PC-9 (cell line): ENCODE measurements at regions not wholly inside any gene's neighbourhood (a gene's known extent, or its start where the extent isn't known, plus 50 kb on each side); places are given as distances from the start of the nearest gene placed in this dataset.

Experiments used
- BruUV-seq: library from RNA; stranded (reverse); fragments of 400-500 nt; replicated peaks from 2 replicates; lab custom pipeline; 2021; lab: Mats Ljungman, UMichigan
- CTCF ChIA-PET: fragments of 300-600 bp; sonication (Branson Sonifier 250); formaldehyde crosslinking; loops from one replicate; lab custom pipeline; 2022; ENCODE audit warnings: antibody characterized with exemption; lab: Charles Lee
- POLR2A ChIA-PET: fragments of 300-600 bp; sonication (Branson Sonifier 250); formaldehyde crosslinking; loops from one replicate; lab custom pipeline; 2022; ENCODE audit warnings: antibody characterized with exemption; ENCODE audit not compliant: unreplicated experiment; lab: Charles Lee
- DNase-seq, 2 experiments: peaks; one replicate each; pipeline versions ENCODE4 v3.0.0 to v3.0.0-alpha.2; 2015 to 2022; ENCODE audit warnings: mixed read lengths in 1 of 2
- H2AFZ ChIP-seq: fragments of 200-600 bp; sonication (generic); 2 replicates; pipeline ENCODE4 v1.8.1; 2017; ENCODE audit warnings: antibody characterized with exemption
- H3F3A ChIP-seq: fragments of 200-600 bp; sonication (generic); 2 replicates; pipeline ENCODE4 v1.8.1; 2017; ENCODE audit warnings: antibody characterized with exemption, mild to moderate bottlenecking, low read depth; ENCODE audit not compliant: insufficient read depth
- H3K27ac ChIP-seq: fragments of 200-600 bp; sonication (generic); 2 replicates; pipeline ENCODE4 v1.6.1; 2016; ENCODE audit warnings: mixed run types
- H3K27me3 ChIP-seq: fragments of 200-600 bp; sonication (generic); 2 replicates; pipeline ENCODE4 v1.6.1; 2016; ENCODE audit warnings: low read depth, mixed run types; ENCODE audit not compliant: insufficient read depth
- H3K36me3 ChIP-seq: fragments of 200-600 bp; sonication (generic); 2 replicates; pipeline ENCODE4 v1.6.1; 2016; ENCODE audit warnings: low read depth, mixed run types
- H3K4me1 ChIP-seq: fragments of 200-600 bp; sonication (generic); replicated peaks from 2 replicates; pipeline ENCODE4 v1.6.1; 2016; ENCODE audit warnings: mixed run types; ENCODE audit not compliant: insufficient read depth
- H3K4me2 ChIP-seq: fragments of 200-600 bp; sonication (generic); 2 replicates; pipeline ENCODE4 v1.6.1; 2017; ENCODE audit warnings: mixed run types
- H3K4me3 ChIP-seq: fragments of 200-600 bp; sonication (generic); 2 replicates; pipeline ENCODE4 v1.6.1; 2016; ENCODE audit warnings: mixed run types
- H3K79me2 ChIP-seq: fragments of 200-600 bp; sonication (generic); 2 replicates; pipeline ENCODE4 v1.6.1; 2017; ENCODE audit warnings: low read depth, mixed run types
- H3K9me2 ChIP-seq: fragments of 200-600 bp; sonication (generic); 2 replicates; pipeline ENCODE4 v1.8.1; 2017; ENCODE audit warnings: mild to moderate bottlenecking; ENCODE audit not compliant: insufficient read depth
- H3K9me3 ChIP-seq: fragments of 200-600 bp; sonication (generic); 2 replicates; pipeline ENCODE4 v1.8.1; 2016; ENCODE audit warnings: low read depth; ENCODE audit not compliant: insufficient read depth
- H4K20me1 ChIP-seq: fragments of 200-600 bp; sonication (generic); 2 replicates; pipeline ENCODE4 v1.8.1; 2017; ENCODE audit not compliant: insufficient read depth
- EZH2 ChIP-seq: fragments of 200-600 bp; sonication (generic); IDR thresholded peaks from 2 replicates; pipeline ENCODE4 v1.8.0; 2017; ENCODE audit warnings: antibody characterized with exemption, low read depth
- intact Hi-C: fragments of 100-400 bp; cut with micrococcal nuclease; formaldehyde crosslinking; loops from one replicate; pipeline ENCODE4 v1.10.0; 2022; ENCODE audit not compliant: unreplicated experiment
- TF ChIP-seq, protein P1 (sequence below): fragments of 200-600 bp; sonication (generic); conservative IDR thresholded peaks from 2 replicates; pipeline ENCODE4 v1.6.1; 2017; ENCODE audit warnings: mixed run types, antibody characterized with exemption, mild to moderate bottlenecking, moderate library complexity

DNA sequence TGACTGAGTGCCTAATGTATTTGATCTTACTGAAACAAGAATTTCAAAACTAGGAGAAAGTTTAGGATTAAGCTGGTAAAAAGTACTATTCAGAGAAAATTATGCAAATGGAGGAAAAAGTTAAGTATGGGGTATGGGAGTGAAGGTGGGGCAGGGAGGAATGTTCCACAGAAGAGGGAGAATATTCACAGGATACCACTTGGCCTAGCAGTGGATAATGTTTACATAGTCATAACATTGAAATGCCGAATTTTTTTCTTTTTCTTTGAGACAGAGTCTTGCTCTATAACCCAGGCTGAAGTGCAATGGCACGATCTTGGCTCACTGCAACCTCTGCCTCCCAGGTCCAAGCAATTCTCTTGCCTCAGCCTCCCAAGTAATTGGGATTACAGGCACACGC is 61.2 kb upstream of the LMNB1 start:
- Histone ChIP-seq H3K27me3 (no peaks in the 10 kb centered on the region), H3K36me3 (no peaks in the 10 kb centered on the region), H2AFZ (no peak overlapping the region), H3K79me2 (no peaks in the 10 kb centered on the region), H3K27ac (no peak overlapping the region), H3K4me2 (no peak overlapping the region), H3K9me3 (no peaks in the 10 kb centered on the region), H3F3A (no peaks in the 10 kb centered on the region), H3K4me1 (no peaks in the 10 kb centered on the region), H3K9me2 (no peaks in the 10 kb centered on the region), H4K20me1 (no peaks in the 10 kb centered on the region), H3K4me3 (no peak overlapping the region)
- intact Hi-C loops = no loop called here
- CTCF ChIA-PET = no interaction called here
- POLR2A ChIA-PET = no interaction called here
- no TSS peak for BruUV-seq
- TF ChIP-seq, protein P1, sequence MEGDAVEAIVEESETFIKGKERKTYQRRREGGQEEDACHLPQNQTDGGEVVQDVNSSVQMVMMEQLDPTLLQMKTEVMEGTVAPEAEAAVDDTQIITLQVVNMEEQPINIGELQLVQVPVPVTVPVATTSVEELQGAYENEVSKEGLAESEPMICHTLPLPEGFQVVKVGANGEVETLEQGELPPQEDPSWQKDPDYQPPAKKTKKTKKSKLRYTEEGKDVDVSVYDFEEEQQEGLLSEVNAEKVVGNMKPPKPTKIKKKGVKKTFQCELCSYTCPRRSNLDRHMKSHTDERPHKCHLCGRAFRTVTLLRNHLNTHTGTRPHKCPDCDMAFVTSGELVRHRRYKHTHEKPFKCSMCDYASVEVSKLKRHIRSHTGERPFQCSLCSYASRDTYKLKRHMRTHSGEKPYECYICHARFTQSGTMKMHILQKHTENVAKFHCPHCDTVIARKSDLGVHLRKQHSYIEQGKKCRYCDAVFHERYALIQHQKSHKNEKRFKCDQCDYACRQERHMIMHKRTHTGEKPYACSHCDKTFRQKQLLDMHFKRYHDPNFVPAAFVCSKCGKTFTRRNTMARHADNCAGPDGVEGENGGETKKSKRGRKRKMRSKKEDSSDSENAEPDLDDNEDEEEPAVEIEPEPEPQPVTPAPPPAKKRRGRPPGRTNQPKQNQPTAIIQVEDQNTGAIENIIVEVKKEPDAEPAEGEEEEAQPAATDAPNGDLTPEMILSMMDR = no peak
- TF ChIP-seq EZH2 = no peak
- DNase-seq = no peak

DNA sequence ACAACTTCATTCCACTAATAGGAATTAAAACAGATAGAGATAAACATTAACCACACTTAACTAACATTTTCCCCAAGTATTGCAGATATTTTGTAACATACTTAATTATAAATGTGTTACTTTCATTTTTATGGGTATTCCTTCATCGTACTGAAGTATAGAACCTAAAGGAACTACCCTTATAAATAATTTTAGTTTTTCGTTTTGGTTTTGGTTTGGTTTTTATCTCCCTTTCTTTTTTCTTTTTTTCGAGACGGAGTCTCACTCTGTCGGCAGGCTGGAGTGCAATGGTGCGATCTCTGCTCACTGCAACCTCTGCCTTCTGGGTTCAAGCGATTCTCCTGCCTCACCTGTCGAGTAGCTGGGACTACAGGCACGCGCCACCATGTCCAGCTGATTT is 60.1 kb upstream of the LMNB1 start:
- intact Hi-C loops = no loop called here
- ChIA-PET POLR2A (no interaction called here), CTCF (no interaction called here)
- Histone ChIP-seq H3K79me2 (no peaks in the 10 kb centered on the region), H2AFZ (no peak overlapping the region), H3K4me1 (no peaks in the 10 kb centered on the region), H3K27me3 (no peaks in the 10 kb centered on the region), H4K20me1 (no peaks in the 10 kb centered on the region), H3K36me3 (no peaks in the 10 kb centered on the region), H3K4me2 (no peak overlapping the region), H3K4me3 (no peak overlapping the region), H3K9me3 (no peaks in the 10 kb centered on the region), H3K27ac (no peak overlapping the region), H3F3A (no peaks in the 10 kb centered on the region), H3K9me2 (no peaks in the 10 kb centered on the region)
- DNase-seq = no peak
- no TSS peak for BruUV-seq
- TF ChIP-seq, protein P1 = no peak
- no peak for TF ChIP-seq EZH2

DNA sequence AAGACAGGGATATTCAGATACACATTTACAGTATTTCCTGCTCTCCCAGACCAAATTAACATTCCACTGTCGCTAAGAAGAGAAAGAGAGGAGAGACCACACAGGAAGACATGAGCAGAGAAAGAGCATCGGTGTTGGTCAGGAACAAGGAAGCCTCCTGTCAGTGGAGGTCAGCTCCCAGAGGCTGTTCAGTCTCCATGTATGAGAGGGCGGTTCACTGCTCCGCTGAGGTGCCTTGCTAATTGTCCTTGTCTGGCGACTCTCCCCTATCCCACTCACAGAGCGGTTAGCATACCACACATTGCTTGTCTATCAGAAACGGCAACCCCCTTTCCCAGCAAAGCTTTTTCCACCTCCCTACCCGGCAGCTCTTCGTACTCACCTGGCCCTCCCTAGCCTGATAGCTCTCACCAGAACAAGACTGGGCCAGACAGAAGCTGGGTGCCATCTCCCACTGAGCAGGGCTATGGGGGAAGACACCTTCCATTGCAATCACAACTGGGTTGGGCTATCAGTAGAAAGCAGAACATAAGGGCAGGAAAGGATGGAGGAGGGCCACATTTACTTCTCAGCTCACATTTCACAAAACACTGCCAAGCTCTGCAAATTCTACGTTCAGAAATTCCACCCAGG is 58.6 kb upstream of the LMNB1 start:
- no peaks in the 10 kb centered on the region for H3K36me3 ChIP-seq
- no peak overlapping the region for H2AFZ ChIP-seq
- H3K9me2 ChIP-seq = no peaks in the 10 kb centered on the region
- no peaks in the 10 kb centered on the region for H3K79me2 ChIP-seq
- intact Hi-C loops = no loop called here
- no peaks in the 10 kb centered on the region for H4K20me1 ChIP-seq
- POLR2A ChIA-PET = no interaction called here
- TF ChIP-seq, protein P1 = no peak
- TF ChIP-seq EZH2 = no peak
- CTCF ChIA-PET = no interaction called here
- H3K27ac ChIP-seq = no peak overlapping the region
- no peaks in the 10 kb centered on the region for H3F3A ChIP-seq
- no peak overlapping the region for H3K4me3 ChIP-seq
- H3K4me1 ChIP-seq = no peaks in the 10 kb centered on the region
- no TSS peak for BruUV-seq
- no peaks in the 10 kb centered on the region for H3K27me3 ChIP-seq
- no peak for DNase-seq
- H3K9me3 ChIP-seq = no peaks in the 10 kb centered on the region
- no peak overlapping the region for H3K4me2 ChIP-seq
